Body of pancreas (tissue), 4 donors: ENCODE measurements at regions not wholly inside any gene's neighbourhood (a gene's known extent, or its start where the extent isn't known, plus 50 kb on each side); places are given as distances from the start of the nearest gene placed in this dataset.

Source experiments
- POLR2A ChIP-seq, 3 donors: fragments of 450-650 bp; IDR thresholded peaks; one replicate each; pipeline ENCODE4 v1.6.1; 2016; ENCODE audit warnings: antibody characterized with exemption in 3 of 3, mild to moderate bottlenecking in 2 of 3
- TF ChIP-seq, protein P1 (sequence below), 7 experiments: fragments of 450-650 bp in 4 of 7; fragments of 200-600 bp in 3 of 7; sonication (generic) in 3 of 7; IDR thresholded peaks; one replicate each; pipeline ENCODE4 v1.5.1; 2016 to 2019; ENCODE audit warnings: antibody characterized with exemption in 7 of 7

DNA sequence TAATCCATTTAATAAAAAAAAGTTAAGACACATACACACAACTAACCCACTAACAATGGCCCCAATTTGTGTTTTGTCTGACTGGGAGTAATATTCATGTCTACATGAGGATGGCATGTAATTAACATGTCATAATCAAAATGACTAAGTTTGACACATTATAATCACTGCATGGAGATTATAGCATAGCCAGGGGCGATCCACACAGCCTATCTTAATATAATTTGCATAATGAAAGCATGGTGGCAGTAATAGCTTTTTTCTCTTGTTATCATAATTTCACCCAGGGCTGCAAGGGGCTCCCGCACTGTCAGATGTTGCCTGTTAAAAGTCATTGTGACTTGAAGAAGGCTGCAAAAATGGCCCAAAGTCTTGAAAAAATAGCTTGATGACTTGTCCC is 243.7 kb downstream of the SMAD2 start:
- TF ChIP-seq, protein P1, sequence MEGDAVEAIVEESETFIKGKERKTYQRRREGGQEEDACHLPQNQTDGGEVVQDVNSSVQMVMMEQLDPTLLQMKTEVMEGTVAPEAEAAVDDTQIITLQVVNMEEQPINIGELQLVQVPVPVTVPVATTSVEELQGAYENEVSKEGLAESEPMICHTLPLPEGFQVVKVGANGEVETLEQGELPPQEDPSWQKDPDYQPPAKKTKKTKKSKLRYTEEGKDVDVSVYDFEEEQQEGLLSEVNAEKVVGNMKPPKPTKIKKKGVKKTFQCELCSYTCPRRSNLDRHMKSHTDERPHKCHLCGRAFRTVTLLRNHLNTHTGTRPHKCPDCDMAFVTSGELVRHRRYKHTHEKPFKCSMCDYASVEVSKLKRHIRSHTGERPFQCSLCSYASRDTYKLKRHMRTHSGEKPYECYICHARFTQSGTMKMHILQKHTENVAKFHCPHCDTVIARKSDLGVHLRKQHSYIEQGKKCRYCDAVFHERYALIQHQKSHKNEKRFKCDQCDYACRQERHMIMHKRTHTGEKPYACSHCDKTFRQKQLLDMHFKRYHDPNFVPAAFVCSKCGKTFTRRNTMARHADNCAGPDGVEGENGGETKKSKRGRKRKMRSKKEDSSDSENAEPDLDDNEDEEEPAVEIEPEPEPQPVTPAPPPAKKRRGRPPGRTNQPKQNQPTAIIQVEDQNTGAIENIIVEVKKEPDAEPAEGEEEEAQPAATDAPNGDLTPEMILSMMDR (IDR thresholded peaks at IDR 0.05): no peak
- no peak for TF ChIP-seq POLR2A (IDR thresholded peaks at IDR 0.05)
